SU-DHL-6 (cell line): ENCODE measurements at regions not wholly inside any gene's neighbourhood (a gene's known extent, or its start where the extent isn't known, plus 50 kb on each side); places are given as distances from the start of the nearest gene placed in this dataset.

Experiments
- EZH2phosphoT487 ChIP-seq: fragments of 200-600 bp; sonication (generic), shearing (Covaris generic); conservative IDR thresholded peaks from 2 replicates; pipeline ENCODE4 v1.6.1; 2018; ENCODE audit warnings: mild to moderate bottlenecking, antibody characterized with exemption, low read length, moderate library complexity, mixed read lengths
- TF ChIP-seq, protein P1 (sequence below): fragments of 200-600 bp; sonication (generic); IDR thresholded peaks from one replicate; pipeline ENCODE4 v1.5.1; 2017; ENCODE audit warnings: antibody characterized with exemption, mild to moderate bottlenecking, low read length, moderate library complexity; ENCODE audit not compliant: insufficient read depth, poor library complexity, severe bottlenecking

DNA sequence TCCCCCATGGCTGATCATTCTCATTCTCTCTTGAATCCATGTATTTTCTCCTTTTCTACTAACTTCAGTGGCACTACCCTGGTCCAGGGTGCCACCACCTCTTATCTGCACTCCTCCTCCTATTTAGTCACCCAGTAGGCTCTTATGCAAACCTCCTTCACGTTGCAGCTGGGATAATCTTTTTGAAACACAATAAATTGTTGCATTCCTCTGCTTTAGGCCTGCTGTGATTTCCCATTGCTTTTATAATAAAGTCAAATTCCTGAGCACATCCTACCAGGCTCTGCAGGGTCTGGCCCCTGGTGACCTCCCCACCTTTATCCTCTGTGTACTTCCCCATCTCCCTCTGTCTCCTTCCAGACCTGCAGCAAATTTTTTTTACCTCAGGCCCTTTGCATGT is 112.7 kb upstream of the KIAA1217 start:
- TF ChIP-seq, protein P1, sequence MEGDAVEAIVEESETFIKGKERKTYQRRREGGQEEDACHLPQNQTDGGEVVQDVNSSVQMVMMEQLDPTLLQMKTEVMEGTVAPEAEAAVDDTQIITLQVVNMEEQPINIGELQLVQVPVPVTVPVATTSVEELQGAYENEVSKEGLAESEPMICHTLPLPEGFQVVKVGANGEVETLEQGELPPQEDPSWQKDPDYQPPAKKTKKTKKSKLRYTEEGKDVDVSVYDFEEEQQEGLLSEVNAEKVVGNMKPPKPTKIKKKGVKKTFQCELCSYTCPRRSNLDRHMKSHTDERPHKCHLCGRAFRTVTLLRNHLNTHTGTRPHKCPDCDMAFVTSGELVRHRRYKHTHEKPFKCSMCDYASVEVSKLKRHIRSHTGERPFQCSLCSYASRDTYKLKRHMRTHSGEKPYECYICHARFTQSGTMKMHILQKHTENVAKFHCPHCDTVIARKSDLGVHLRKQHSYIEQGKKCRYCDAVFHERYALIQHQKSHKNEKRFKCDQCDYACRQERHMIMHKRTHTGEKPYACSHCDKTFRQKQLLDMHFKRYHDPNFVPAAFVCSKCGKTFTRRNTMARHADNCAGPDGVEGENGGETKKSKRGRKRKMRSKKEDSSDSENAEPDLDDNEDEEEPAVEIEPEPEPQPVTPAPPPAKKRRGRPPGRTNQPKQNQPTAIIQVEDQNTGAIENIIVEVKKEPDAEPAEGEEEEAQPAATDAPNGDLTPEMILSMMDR: no peak
- TF ChIP-seq EZH2phosphoT487: no peak
